ENCODE measurements at regions not wholly inside any gene's neighbourhood (a gene's known extent, or its start where the extent isn't known, plus 50 kb on each side); places are given as distances from the start of the nearest gene placed in this dataset.

DNA sequence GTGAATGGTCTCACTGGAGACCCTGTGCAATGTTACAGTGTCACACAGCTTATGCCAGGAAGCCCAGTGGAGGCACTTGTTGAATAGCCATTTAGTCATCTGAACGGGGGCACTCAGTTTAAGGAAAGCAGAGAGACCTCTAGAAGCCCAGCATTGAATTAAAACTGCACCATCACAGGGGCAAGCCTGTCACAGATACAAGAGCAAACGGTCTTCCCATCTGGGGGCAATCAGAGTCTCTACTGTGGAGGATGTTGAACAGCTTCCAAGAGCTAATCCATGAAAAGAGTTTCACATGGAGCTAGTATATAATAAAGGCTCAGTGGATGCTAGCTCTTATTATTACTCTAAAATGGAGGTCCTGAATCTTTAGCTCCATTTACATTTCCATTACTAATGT is 553.7 kb upstream of the ARRDC4 start:
- no peaks in the 10 kb centered on the region for H3K4me1 ChIP-seq
- DNase-seq (ENCODE audit: low spot score in 2 of 2), result no peak
- intact Hi-C loops (cut with DNase I; ENCODE audit: low total_unique reads), result no loop called here
- H3K36me3 ChIP-seq, result no peaks in the 10 kb centered on the region
- H3K27ac ChIP-seq, result no peak overlapping the region
- TF ChIP-seq, protein P1, sequence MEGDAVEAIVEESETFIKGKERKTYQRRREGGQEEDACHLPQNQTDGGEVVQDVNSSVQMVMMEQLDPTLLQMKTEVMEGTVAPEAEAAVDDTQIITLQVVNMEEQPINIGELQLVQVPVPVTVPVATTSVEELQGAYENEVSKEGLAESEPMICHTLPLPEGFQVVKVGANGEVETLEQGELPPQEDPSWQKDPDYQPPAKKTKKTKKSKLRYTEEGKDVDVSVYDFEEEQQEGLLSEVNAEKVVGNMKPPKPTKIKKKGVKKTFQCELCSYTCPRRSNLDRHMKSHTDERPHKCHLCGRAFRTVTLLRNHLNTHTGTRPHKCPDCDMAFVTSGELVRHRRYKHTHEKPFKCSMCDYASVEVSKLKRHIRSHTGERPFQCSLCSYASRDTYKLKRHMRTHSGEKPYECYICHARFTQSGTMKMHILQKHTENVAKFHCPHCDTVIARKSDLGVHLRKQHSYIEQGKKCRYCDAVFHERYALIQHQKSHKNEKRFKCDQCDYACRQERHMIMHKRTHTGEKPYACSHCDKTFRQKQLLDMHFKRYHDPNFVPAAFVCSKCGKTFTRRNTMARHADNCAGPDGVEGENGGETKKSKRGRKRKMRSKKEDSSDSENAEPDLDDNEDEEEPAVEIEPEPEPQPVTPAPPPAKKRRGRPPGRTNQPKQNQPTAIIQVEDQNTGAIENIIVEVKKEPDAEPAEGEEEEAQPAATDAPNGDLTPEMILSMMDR (IDR thresholded peaks at IDR 0.05), result no peak
- no peak overlapping the region for H3K4me3 ChIP-seq
- no peaks in the 10 kb centered on the region for H3K9me3 ChIP-seq
- no peaks in the 10 kb centered on the region for H3K27me3 ChIP-seq

DNA sequence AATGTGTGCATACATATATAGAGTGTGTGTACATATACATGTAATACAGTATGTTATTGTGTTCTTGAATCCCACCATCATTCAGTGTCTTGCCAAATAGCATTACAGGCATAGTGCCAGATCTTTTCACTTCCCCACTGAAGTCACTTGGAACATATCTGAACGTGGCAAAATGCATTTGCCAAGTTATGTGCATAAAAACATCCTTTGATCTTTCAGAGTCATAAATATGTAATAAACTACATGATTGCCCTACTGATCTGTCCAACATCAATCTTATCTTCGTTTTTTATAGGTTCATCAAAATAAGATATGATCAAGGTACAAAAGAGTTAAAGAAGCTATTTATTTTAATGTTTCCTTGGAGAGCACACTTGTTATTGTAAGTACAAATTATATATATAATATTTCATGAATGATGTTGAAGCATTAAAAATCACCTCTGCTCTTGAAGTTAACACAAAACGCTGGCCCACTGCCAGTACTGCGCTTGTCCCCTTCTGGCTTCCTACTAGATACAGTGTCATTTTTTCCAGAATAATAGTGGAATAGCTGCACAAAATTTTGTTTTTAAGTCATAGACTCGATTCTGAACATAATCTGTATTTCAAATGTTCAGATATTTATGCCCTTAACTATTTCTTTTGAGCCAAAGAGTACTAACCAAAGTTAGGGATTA is 549.5 kb upstream of the ARRDC4 start:
- intact Hi-C loops (cut with DNase I; ENCODE audit: low total_unique reads), result no loop called here
- H3K4me3 ChIP-seq, result no peak overlapping the region
- no peaks in the 10 kb centered on the region for H3K27me3 ChIP-seq
- no peak overlapping the region for H3K27ac ChIP-seq
- H3K36me3 ChIP-seq, result no peaks in the 10 kb centered on the region
- H3K4me1 ChIP-seq, result no peaks in the 10 kb centered on the region
- TF ChIP-seq, protein P1 (IDR thresholded peaks at IDR 0.05), result no peak
- TF ChIP-seq POLR2AphosphoS5 (IDR thresholded peaks at IDR 0.05) (no peak), POLR2A (IDR thresholded peaks at IDR 0.05) (no peak)
- no peak for DNase-seq (ENCODE audit: low spot score in 2 of 2)
- H3K9me3 ChIP-seq, result no peaks in the 10 kb centered on the region

DNA sequence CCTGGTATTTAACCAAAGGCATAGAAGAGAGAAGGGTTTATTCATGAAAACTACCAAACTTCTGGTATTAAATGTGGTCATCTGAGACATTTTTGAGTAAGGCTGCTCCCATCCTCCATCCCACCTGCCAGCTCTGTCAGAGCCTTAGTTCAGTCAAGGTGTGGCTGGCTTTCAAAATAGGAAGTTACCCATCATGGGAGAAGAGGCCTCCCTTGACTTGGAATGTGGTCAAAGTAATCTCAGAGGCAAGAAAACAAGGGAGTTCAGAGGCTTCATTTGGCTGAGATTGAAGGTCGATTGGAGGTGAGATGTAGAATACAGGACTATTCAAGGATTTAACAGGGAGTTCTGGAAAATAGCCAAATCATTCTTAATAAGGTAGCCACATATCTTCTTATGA is 540.4 kb upstream of the ARRDC4 start:
- Histone ChIP-seq H3K27ac (no peak overlapping the region), H3K36me3 (no peaks in the 10 kb centered on the region), H3K27me3 (no peaks in the 10 kb centered on the region), H3K9me3 (no peaks in the 10 kb centered on the region), H3K4me1 (no peaks in the 10 kb centered on the region), H3K4me3 (no peak overlapping the region)
- intact Hi-C loops (cut with DNase I; ENCODE audit: low total_unique reads), result no loop called here
- DNase-seq (ENCODE audit: low spot score in 2 of 2), result no peak
- TF ChIP-seq, protein P1 (IDR thresholded peaks at IDR 0.05), result no peak

DNA sequence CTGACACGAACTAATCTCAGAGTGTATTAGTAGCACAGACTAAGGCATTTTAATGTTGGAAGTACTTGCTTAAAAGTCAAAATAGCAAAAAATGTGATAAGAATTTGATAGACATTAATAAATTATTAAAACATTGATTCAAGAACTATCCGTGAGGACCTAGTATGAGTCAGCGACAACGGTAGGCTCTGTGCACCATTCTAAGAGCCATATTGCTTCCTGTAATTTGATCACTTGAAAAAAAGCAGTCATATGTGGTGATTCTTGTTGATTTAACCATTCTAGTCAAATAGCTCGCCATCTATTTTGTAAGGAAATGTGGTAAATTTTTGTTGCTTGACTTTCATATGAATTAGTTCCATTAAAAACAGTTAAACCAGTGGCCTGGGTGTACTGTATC is 534.9 kb upstream of the ARRDC4 start:
- TF ChIP-seq POLR2AphosphoS5 (IDR thresholded peaks at IDR 0.05) (no peak), POLR2A (IDR thresholded peaks at IDR 0.05) (no peak)
- TF ChIP-seq, protein P1 (IDR thresholded peaks at IDR 0.05), result no peak
- no peaks in the 10 kb centered on the region for H3K36me3 ChIP-seq
- intact Hi-C loops (cut with DNase I; ENCODE audit: low total_unique reads), result no loop called here

DNA sequence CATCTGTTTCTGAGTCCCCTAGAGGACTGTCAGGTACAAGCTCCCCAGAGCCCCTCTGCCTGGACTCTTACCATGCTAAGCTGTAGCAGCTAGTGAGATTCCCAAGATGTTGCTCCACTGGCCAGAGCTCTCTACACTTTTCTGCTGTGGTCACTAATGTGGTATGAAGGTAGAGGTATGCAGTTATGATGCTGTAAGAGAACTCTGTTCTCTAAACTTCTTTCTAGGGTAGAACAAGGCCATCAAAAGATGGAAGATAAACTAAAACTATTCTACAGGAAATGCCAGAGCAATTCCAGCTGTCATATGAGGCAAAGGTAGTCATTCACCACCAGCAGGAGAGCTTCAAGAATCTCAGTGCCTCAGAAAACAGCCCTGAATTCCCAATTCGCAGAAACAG is 517.4 kb upstream of the ARRDC4 start:
- Histone ChIP-seq H3K27ac (no peak overlapping the region), H3K4me1 (no peaks in the 10 kb centered on the region), H3K27me3 (no peaks in the 10 kb centered on the region), H3K4me3 (no peak overlapping the region), H3K9me3 (no peaks in the 10 kb centered on the region), H3K36me3 (no peaks in the 10 kb centered on the region)
- intact Hi-C loops (cut with DNase I; ENCODE audit: low total_unique reads), result no loop called here
- no peak for DNase-seq (ENCODE audit: low spot score in 2 of 2)
- TF ChIP-seq POLR2A (IDR thresholded peaks at IDR 0.05) (no peak), POLR2AphosphoS5 (IDR thresholded peaks at IDR 0.05) (no peak)
- TF ChIP-seq, protein P1 (IDR thresholded peaks at IDR 0.05), result no peak

More for the DNA sequence above, 534.9 kb upstream of the ARRDC4 start:
- no peaks in the 10 kb centered on the region for H3K4me1 ChIP-seq
- H3K4me3 ChIP-seq, result no peak overlapping the region
- H3K27me3 ChIP-seq, result no peaks in the 10 kb centered on the region
- H3K9me3 ChIP-seq, result no peaks in the 10 kb centered on the region
- no peak overlapping the region for H3K27ac ChIP-seq
- no peak for DNase-seq (ENCODE audit: low spot score in 2 of 2)

All from breast epithelium (tissue), 4 donors.